ENCODE measurements at regions not wholly inside any gene's neighbourhood (a gene's known extent, or its start where the extent isn't known, plus 50 kb on each side); places are given as distances from the start of the nearest gene placed in this dataset.

- DNase-seq, result no peak
- H3K4me1 ChIP-seq (ENCODE audit: control insufficient read depth in 5 of 5, insufficient read depth in 5 of 5, low read length in 5 of 5), result no peaks in the 10 kb centered on the region
- no peak overlapping the region for H3K27ac ChIP-seq (ENCODE audit: low read depth in 1 of 2, low read length in 1 of 2)
- H3K4me3 ChIP-seq, result no peak overlapping the region
- peaks cover 0 to 16% (median 0%) of the 10 kb centered on the region in 3 donors for H3K27me3 ChIP-seq (ENCODE audit: control insufficient read depth in 3 of 3, insufficient read depth in 3 of 3, low read length in 2 of 3)
- H3K9me3 ChIP-seq (ENCODE audit: control insufficient read depth in 4 of 4, insufficient read depth in 3 of 4, low read length in 3 of 4), result no peaks in the 10 kb centered on the region
- no peak overlapping the region for H3K9ac ChIP-seq (ENCODE audit: insufficient read depth in 1 of 2, low read length in 2 of 2)
- TF ChIP-seq CTCF (IDR thresholded peaks at IDR 0.05; ENCODE audit: control extremely low read depth, extremely low read depth), result no peak
- no peaks in the 10 kb centered on the region for H3K36me3 ChIP-seq (ENCODE audit: control insufficient read depth in 4 of 4, insufficient read depth in 4 of 4, low read length in 4 of 4)
- 30 to 37% methylated on average over 2 of the region's 2 CpGs for WGBS, 2 donors
- ATAC-seq (ENCODE audit: insufficient read depth, low FRiP score), result no peak
These were observed 313.5 kb upstream of the IRS4 start for GRCh38 chrX:109049903-109050302.

GRCh38 chrX:109049416-109049815 lies 313.1 kb upstream of the IRS4 start:
- 34 to 40% methylated on average over 2 of the region's 2 CpGs for WGBS, 2 donors
- ATAC-seq (ENCODE audit: insufficient read depth, low FRiP score) (no peak), DNase-seq (no peak)
- H3K9me3 ChIP-seq (ENCODE audit: control insufficient read depth in 4 of 4, insufficient read depth in 3 of 4, low read length in 3 of 4), result no peaks in the 10 kb centered on the region
- H3K4me3 ChIP-seq, result no peak overlapping the region
- H3K27me3 ChIP-seq (ENCODE audit: control insufficient read depth in 3 of 3, insufficient read depth in 3 of 3, low read length in 2 of 3), result peaks cover 0 to 21% (median 0%) of the 10 kb centered on the region in 3 donors
- no peaks in the 10 kb centered on the region for H3K36me3 ChIP-seq (ENCODE audit: control insufficient read depth in 4 of 4, insufficient read depth in 4 of 4, low read length in 4 of 4)
- TF ChIP-seq CTCF (IDR thresholded peaks at IDR 0.05; ENCODE audit: control extremely low read depth, extremely low read depth), result no peak
- H3K9ac ChIP-seq (ENCODE audit: insufficient read depth in 1 of 2, low read length in 2 of 2), result no peak overlapping the region
- no peaks in the 10 kb centered on the region for H3K4me1 ChIP-seq (ENCODE audit: control insufficient read depth in 5 of 5, insufficient read depth in 5 of 5, low read length in 5 of 5)
- H3K27ac ChIP-seq (ENCODE audit: low read depth in 1 of 2, low read length in 1 of 2), result no peak overlapping the region

GRCh38 chrX:109040057-109040456 lies 303.7 kb upstream of the IRS4 start:
- no peaks in the 10 kb centered on the region for H3K4me1 ChIP-seq (ENCODE audit: control insufficient read depth in 5 of 5, insufficient read depth in 5 of 5, low read length in 5 of 5)
- H3K4me3 ChIP-seq, result no peak overlapping the region
- WGBS, 2 donors, result 31 to 35% methylated on average over 3 of the region's 3 CpGs
- no peaks in the 10 kb centered on the region for H3K9me3 ChIP-seq (ENCODE audit: control insufficient read depth in 4 of 4, insufficient read depth in 3 of 4, low read length in 3 of 4)
- DNase-seq, result peak; percentile 21 to 44 (median 36)
- H3K9ac ChIP-seq (ENCODE audit: insufficient read depth in 1 of 2, low read length in 2 of 2), result no peak overlapping the region
- no peak overlapping the region for H3K27ac ChIP-seq (ENCODE audit: low read depth in 1 of 2, low read length in 1 of 2)
- no peak for ATAC-seq (ENCODE audit: insufficient read depth, low FRiP score)
- no peaks in the 10 kb centered on the region for H3K36me3 ChIP-seq (ENCODE audit: control insufficient read depth in 4 of 4, insufficient read depth in 4 of 4, low read length in 4 of 4)
- H3K27me3 ChIP-seq (ENCODE audit: control insufficient read depth in 3 of 3, insufficient read depth in 3 of 3, low read length in 2 of 3), result peaks cover 0 to 12% (median 2%) of the 10 kb centered on the region in 3 donors
- no peak for TF ChIP-seq CTCF (IDR thresholded peaks at IDR 0.05; ENCODE audit: control extremely low read depth, extremely low read depth)

GRCh38 chrX:109036624-109037023 lies 300.3 kb upstream of the IRS4 start:
- Histone ChIP-seq H3K9ac (ENCODE audit: insufficient read depth in 1 of 2, low read length in 2 of 2) (no peak overlapping the region), H3K36me3 (ENCODE audit: control insufficient read depth in 4 of 4, insufficient read depth in 4 of 4, low read length in 4 of 4) (no peaks in the 10 kb centered on the region), H3K27ac (ENCODE audit: low read depth in 1 of 2, low read length in 1 of 2) (no peak overlapping the region), H3K27me3 (ENCODE audit: control insufficient read depth in 3 of 3, insufficient read depth in 3 of 3, low read length in 2 of 3) (peaks cover 0 to 5% (median 2%) of the 10 kb centered on the region in 3 donors), H3K4me3 (no peak overlapping the region), H3K9me3 (ENCODE audit: control insufficient read depth in 4 of 4, insufficient read depth in 3 of 4, low read length in 3 of 4) (peaks cover 0 to 7% (median 3%) of the 10 kb centered on the region in 4 donors), H3K4me1 (ENCODE audit: control insufficient read depth in 5 of 5, insufficient read depth in 5 of 5, low read length in 5 of 5) (no peaks in the 10 kb centered on the region)
- 62 to 86% methylated on average over 2 of the region's 2 CpGs for WGBS, 2 donors
- no peak for TF ChIP-seq CTCF (IDR thresholded peaks at IDR 0.05; ENCODE audit: control extremely low read depth, extremely low read depth)
- no peak for DNase-seq
- no peak for ATAC-seq (ENCODE audit: insufficient read depth, low FRiP score)
